ENCODE measurements at regions not wholly inside any gene's neighbourhood (a gene's known extent, or its start where the extent isn't known, plus 50 kb on each side); places are given as distances from the start of the nearest gene placed in this dataset.

DNA sequence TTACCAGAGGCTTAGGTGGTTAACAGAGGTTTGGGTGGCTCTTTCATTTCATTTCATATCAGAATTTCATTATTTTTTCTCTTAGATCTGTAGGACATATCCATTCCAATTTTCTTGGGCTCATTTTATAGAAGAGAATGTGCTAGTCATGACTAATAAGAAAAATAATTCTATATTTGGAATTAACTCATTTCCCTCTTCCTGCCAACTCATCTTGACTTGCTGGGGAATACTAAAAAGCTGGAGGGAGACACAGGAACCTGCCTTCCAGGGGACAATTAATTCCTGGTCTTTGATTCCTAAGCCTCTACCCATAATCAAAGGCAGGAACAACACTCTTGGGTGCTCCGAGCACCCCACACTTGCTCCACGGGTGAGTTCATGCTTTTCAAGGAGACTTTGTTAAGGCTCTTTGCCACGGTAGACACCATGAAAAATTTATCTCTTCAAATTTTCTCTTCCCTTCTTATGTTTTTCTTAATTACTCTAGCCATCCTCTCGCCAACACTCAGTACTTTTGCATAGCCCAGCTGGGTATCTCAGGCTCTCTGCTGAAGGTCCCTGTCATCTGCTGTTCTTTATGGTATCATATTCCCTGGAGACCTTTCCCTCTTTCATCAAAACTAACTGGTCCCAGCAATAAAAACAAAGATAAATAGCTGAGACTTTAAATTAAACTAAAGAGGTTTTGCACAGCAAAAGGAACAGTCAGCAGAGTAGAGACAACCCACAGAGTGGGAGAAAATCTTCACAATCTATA is 273.9 kb downstream of the NPR3 start:
- TF ChIP-seq, protein P1, sequence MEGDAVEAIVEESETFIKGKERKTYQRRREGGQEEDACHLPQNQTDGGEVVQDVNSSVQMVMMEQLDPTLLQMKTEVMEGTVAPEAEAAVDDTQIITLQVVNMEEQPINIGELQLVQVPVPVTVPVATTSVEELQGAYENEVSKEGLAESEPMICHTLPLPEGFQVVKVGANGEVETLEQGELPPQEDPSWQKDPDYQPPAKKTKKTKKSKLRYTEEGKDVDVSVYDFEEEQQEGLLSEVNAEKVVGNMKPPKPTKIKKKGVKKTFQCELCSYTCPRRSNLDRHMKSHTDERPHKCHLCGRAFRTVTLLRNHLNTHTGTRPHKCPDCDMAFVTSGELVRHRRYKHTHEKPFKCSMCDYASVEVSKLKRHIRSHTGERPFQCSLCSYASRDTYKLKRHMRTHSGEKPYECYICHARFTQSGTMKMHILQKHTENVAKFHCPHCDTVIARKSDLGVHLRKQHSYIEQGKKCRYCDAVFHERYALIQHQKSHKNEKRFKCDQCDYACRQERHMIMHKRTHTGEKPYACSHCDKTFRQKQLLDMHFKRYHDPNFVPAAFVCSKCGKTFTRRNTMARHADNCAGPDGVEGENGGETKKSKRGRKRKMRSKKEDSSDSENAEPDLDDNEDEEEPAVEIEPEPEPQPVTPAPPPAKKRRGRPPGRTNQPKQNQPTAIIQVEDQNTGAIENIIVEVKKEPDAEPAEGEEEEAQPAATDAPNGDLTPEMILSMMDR (IDR thresholded peaks at IDR 0.05): no peak
- Mint-ChIP-seq H3K4me1 (ENCODE audit: low read depth) (peaks cover 38% of the 10 kb centered on the region), H3K9me3 (ENCODE audit: low read depth) (peaks cover 20% of the 10 kb centered on the region), H3K27ac (ENCODE audit: unreplicated experiment) (peak overlapping the region; percentile 98), H3K4me3 (ENCODE audit: unreplicated experiment) (peak overlapping the region; percentile 62), H3K36me3 (ENCODE audit: low read depth) (peaks cover 6% of the 10 kb centered on the region), H3K27me3 (ENCODE audit: low read depth) (no peaks in the 10 kb centered on the region)
- no peak for DNase-seq (ENCODE audit: low spot score)

DNA sequence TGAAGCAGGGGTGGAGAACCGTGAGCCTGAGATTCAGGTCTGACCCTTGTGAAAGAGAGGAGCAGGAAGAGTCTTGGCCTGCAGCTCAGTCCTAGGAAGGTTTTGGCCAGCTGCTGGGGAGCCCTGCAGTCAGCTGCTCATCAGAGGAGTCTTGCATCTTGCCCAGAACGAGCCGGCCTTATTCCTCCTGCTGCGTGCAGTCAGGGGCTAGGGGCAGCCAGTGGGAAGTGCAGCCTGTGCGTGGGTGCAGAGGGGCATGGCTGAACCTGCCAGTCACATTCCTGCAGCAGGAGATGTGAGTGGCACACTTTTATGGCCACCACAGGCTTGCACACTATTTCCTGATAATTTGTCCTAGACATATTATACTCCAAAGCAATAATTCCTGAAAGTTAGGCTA is 278.7 kb downstream of the NPR3 start:
- H3K36me3 Mint-ChIP-seq (ENCODE audit: low read depth): peaks cover 2% of the 10 kb centered on the region
- no peak overlapping the region for H3K4me3 Mint-ChIP-seq (ENCODE audit: unreplicated experiment)

DNA sequence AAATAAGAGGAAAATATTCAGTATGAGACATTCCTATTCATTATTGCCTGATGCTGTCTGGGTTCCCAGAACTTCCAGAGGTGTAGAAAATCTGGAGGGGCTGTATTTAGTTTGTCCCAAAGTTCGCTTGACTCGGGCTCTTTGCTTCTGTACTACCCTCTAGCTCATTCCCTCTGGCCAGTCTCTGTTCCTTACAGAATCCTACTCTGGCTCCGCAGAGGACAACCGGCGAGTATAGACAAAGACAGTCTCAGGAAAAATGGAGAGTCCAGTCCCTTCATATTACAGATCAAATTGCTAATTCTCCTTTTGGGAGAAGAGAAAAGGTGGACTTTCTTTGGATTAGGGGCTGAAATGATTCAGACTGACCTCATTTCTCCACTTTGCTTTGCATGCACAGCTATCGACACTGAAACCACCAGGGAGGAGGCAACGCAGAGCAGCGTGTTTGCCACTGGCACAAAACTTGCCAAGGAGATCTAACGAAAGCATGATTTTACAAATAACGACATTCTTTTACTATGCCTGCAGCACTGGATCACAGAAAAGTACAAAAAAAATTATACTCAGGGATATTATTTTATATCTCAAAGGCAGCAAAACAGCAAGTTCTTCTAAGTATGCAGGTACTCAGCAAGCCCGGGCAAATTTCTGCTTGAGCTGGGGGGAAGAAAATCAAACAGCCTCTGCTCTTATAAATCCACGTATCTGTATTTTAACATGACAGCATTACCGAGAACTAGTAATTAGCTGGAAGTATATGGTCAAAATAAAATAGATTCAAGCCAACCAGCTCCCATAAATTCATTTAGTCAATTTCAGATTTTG is 279.7 kb downstream of the NPR3 start:
- H3K36me3 Mint-ChIP-seq (ENCODE audit: low read depth): no peaks in the 10 kb centered on the region
- TF ChIP-seq, protein P1 (IDR thresholded peaks at IDR 0.05): no peak
- H3K4me3 Mint-ChIP-seq (ENCODE audit: unreplicated experiment): no peak overlapping the region
- H3K27me3 Mint-ChIP-seq (ENCODE audit: low read depth): no peaks in the 10 kb centered on the region
- peaks cover 5% of the 10 kb centered on the region for H3K9me3 Mint-ChIP-seq (ENCODE audit: low read depth)
- H3K27ac Mint-ChIP-seq (ENCODE audit: unreplicated experiment): peak overlapping the region; percentile 17
- no peak for DNase-seq (ENCODE audit: low spot score)
- H3K4me1 Mint-ChIP-seq (ENCODE audit: low read depth): peaks cover 18% of the 10 kb centered on the region

More for the DNA sequence above, 278.7 kb downstream of the NPR3 start:
- DNase-seq (ENCODE audit: low spot score): no peak
- Mint-ChIP-seq H3K9me3 (ENCODE audit: low read depth) (peaks cover 6% of the 10 kb centered on the region), H3K27ac (ENCODE audit: unreplicated experiment) (peak overlapping the region; percentile 12), H3K27me3 (ENCODE audit: low read depth) (no peaks in the 10 kb centered on the region), H3K4me1 (ENCODE audit: low read depth) (peaks cover 28% of the 10 kb centered on the region)
- TF ChIP-seq, protein P1 (IDR thresholded peaks at IDR 0.05): no peak

- DNase-seq (ENCODE audit: low spot score): no peak
- TF ChIP-seq, protein P1 (IDR thresholded peaks at IDR 0.05): no peak
- H3K27ac Mint-ChIP-seq (ENCODE audit: unreplicated experiment): no peak overlapping the region
- no peak overlapping the region for H3K4me3 Mint-ChIP-seq (ENCODE audit: unreplicated experiment)
- H3K27me3 Mint-ChIP-seq (ENCODE audit: low read depth): no peaks in the 10 kb centered on the region
- peaks cover 17% of the 10 kb centered on the region for H3K4me1 Mint-ChIP-seq (ENCODE audit: low read depth)
- H3K9me3 Mint-ChIP-seq (ENCODE audit: low read depth): no peaks in the 10 kb centered on the region
- H3K36me3 Mint-ChIP-seq (ENCODE audit: low read depth): no peaks in the 10 kb centered on the region
These were observed 280.3 kb downstream of the NPR3 start for GRCh38 chr5:32991421-32991815.

DNA sequence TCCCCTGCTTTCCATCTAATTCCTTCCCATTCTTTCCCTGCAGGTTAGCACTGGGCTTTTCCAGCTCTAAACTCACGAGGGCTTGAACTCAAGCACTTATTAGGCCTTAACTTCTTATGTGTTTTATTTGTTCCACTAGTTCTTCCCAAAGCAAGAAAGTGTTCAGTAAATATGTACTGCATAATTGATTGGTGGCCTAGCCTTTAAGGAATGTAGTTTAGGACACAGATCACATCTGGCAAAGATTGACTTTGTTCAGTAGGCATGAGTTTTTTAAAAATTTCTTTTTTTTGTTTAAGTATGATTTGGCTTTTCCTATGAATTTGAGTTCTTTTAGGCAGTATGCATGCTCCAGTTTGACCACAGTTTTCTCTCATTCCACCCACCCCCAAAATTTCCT is 285.2 kb downstream of the NPR3 start:
- Mint-ChIP-seq H3K4me1 (ENCODE audit: low read depth) (no peaks in the 10 kb centered on the region), H3K27me3 (ENCODE audit: low read depth) (no peaks in the 10 kb centered on the region), H3K9me3 (ENCODE audit: low read depth) (peaks cover 25% of the 10 kb centered on the region), H3K27ac (ENCODE audit: unreplicated experiment) (no peak overlapping the region), H3K4me3 (ENCODE audit: unreplicated experiment) (no peak overlapping the region), H3K36me3 (ENCODE audit: low read depth) (peaks cover 3% of the 10 kb centered on the region)
- TF ChIP-seq, protein P1 (IDR thresholded peaks at IDR 0.05): no peak
- no peak for DNase-seq (ENCODE audit: low spot score)
